ENCODE measurements at regions not wholly inside any gene's neighbourhood (a gene's known extent, or its start where the extent isn't known, plus 50 kb on each side); places are given as distances from the start of the nearest gene placed in this dataset.

DNA sequence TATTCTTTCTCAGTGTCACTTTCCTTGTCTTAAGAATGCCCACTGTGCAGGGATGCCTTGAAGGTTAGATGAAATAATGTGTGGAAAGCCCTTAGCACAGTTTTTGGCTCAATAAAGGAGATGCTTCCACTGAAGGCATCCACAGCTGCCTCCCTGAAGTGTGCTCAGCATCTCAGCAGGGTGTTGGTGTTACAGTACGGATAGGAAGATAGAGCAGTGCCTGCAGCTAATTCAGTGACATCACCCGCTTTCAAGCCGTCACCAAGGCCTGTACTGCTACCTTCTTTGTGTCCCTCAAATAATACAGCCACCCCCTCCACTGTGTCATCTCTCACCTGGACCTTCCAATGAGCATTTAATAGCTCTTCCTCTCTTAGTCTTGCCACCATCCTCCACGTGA, 59.0 kb downstream of the NDUFS5 start:
- intact Hi-C loops (cut with micrococcal nuclease), result no loop called here
- Mint-ChIP-seq H3K27me3 (peaks cover 28% of the 10 kb centered on the region), H3K4me1 (peaks cover 19% of the 10 kb centered on the region), H3K9me3 (ENCODE audit: insufficient read depth) (no peaks in the 10 kb centered on the region), H3K27ac (no peak overlapping the region), H3K4me3 (no peak overlapping the region)
- Histone ChIP-seq H3K27me3 (replicated peaks in 1 of 4; ENCODE audit: control extremely low read depth in 1 of 4, control insufficient read depth in 3 of 4, insufficient read depth in 4 of 4, low read length in 3 of 4) (peaks cover 0 to 26% (median 24%) of the 10 kb centered on the region in 4 experiments), H2AFZ (ENCODE audit: insufficient read depth, low read depth, low read length, poor library complexity, severe bottlenecking) (no peak overlapping the region), H3K4me2 (replicated peaks; ENCODE audit: low read depth, low read length, poor library complexity, severe bottlenecking) (no peak overlapping the region), H3K79me2 (ENCODE audit: control insufficient read depth, insufficient read depth, low read length) (no peaks in the 10 kb centered on the region), H4K20me1 (ENCODE audit: control insufficient read depth, insufficient read depth, low read length, poor library complexity, severe bottlenecking) (no peaks in the 10 kb centered on the region), H3K9ac (ENCODE audit: low read length) (no peak overlapping the region), H3K36me3 (replicated peaks in 1 of 2; ENCODE audit: control extremely low read depth in 1 of 2, control insufficient read depth in 1 of 2, extremely low read depth in 1 of 2, insufficient read depth in 2 of 2, low read length in 1 of 2) (no peaks in the 10 kb centered on the region), H3K4me3 (ENCODE audit: control extremely low read depth in 1 of 5, extremely low read depth in 1 of 5, insufficient read depth in 1 of 5, low read depth in 2 of 5, low read length in 4 of 5) (no peak overlapping the region), H3K4me1 (ENCODE audit: control insufficient read depth in 2 of 2, insufficient read depth in 2 of 2, low read length in 2 of 2) (peaks cover 11 to 13% of the 10 kb centered on the region in 2 donors), H3K27ac (ENCODE audit: low read length in 2 of 2) (no peak overlapping the region), H3K9me3 (ENCODE audit: control extremely low read depth in 1 of 3, control insufficient read depth in 2 of 3, insufficient read depth in 1 of 3, low read length in 2 of 3) (peaks cover 0 to 5% (median 0%) of the 10 kb centered on the region in 3 donors)
- ATAC-seq (ENCODE audit: low read depth) (no peak), DNase-seq (no peak)
- WGBS (ENCODE audit: insufficient coverage), result 98% methylated on average over 3 of the region's 4 CpGs
- ChIA-PET POLR2A (no interaction called here), CTCF (interaction anchor here (1.1 to 3.8 kb wide), 2 partner anchors 13 to 173 kb away, joined by 8 to 11 read pairs; no protein-coding TSS in a partner anchor)
- TF ChIP-seq, protein P1, sequence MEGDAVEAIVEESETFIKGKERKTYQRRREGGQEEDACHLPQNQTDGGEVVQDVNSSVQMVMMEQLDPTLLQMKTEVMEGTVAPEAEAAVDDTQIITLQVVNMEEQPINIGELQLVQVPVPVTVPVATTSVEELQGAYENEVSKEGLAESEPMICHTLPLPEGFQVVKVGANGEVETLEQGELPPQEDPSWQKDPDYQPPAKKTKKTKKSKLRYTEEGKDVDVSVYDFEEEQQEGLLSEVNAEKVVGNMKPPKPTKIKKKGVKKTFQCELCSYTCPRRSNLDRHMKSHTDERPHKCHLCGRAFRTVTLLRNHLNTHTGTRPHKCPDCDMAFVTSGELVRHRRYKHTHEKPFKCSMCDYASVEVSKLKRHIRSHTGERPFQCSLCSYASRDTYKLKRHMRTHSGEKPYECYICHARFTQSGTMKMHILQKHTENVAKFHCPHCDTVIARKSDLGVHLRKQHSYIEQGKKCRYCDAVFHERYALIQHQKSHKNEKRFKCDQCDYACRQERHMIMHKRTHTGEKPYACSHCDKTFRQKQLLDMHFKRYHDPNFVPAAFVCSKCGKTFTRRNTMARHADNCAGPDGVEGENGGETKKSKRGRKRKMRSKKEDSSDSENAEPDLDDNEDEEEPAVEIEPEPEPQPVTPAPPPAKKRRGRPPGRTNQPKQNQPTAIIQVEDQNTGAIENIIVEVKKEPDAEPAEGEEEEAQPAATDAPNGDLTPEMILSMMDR (IDR thresholded peaks at IDR 0.05), result no peak
- TF ChIP-seq EZH2 (IDR thresholded peaks at IDR 0.05; ENCODE audit: borderline replicate concordance, insufficient read depth, low read depth, low read length, poor library complexity, severe bottlenecking), result no peak

DNA sequence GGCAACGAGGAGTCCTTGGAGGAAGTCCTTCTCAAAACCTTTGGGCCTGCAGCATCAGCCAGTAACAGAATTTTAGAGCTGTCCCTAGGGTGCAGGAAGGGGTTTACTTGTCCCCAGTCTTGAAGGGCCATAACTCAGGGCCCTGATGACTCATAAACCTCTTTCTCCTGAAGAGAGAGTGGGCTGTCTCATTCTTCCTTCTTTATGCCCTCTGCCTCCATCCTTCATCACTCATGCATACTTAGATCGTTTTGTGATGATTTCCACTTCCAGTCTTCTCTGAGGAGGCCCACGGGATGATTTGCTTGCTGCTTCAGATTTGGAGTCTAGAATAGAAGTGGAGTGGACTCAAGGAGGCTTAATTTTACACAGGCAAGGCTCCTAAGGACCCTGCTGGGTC, 60.2 kb downstream of the NDUFS5 start:
- Mint-ChIP-seq H3K4me3 (no peak overlapping the region), H3K4me1 (peaks cover 12% of the 10 kb centered on the region), H3K27ac (no peak overlapping the region), H3K27me3 (peaks cover 21% of the 10 kb centered on the region), H3K9me3 (ENCODE audit: insufficient read depth) (no peaks in the 10 kb centered on the region)
- Histone ChIP-seq H3K36me3 (replicated peaks in 1 of 2; ENCODE audit: control extremely low read depth in 1 of 2, control insufficient read depth in 1 of 2, extremely low read depth in 1 of 2, insufficient read depth in 2 of 2, low read length in 1 of 2) (no peaks in the 10 kb centered on the region), H3K4me3 (ENCODE audit: control extremely low read depth in 1 of 5, extremely low read depth in 1 of 5, insufficient read depth in 1 of 5, low read depth in 2 of 5, low read length in 4 of 5) (no peak overlapping the region), H3K27ac (ENCODE audit: low read length in 2 of 2) (no peak overlapping the region), H3K9ac (ENCODE audit: low read length) (no peak overlapping the region), H2AFZ (ENCODE audit: insufficient read depth, low read depth, low read length, poor library complexity, severe bottlenecking) (no peak overlapping the region), H3K4me1 (ENCODE audit: control insufficient read depth in 2 of 2, insufficient read depth in 2 of 2, low read length in 2 of 2) (peaks cover 5 to 8% of the 10 kb centered on the region in 2 donors), H3K79me2 (ENCODE audit: control insufficient read depth, insufficient read depth, low read length) (no peaks in the 10 kb centered on the region), H3K9me3 (ENCODE audit: control extremely low read depth in 1 of 3, control insufficient read depth in 2 of 3, insufficient read depth in 1 of 3, low read length in 2 of 3) (no peaks in the 10 kb centered on the region), H4K20me1 (ENCODE audit: control insufficient read depth, insufficient read depth, low read length, poor library complexity, severe bottlenecking) (no peaks in the 10 kb centered on the region), H3K4me2 (replicated peaks; ENCODE audit: low read depth, low read length, poor library complexity, severe bottlenecking) (no peak overlapping the region), H3K27me3 (replicated peaks in 1 of 4; ENCODE audit: control extremely low read depth in 1 of 4, control insufficient read depth in 3 of 4, insufficient read depth in 4 of 4, low read length in 3 of 4) (peaks cover 0 to 18% (median 17%) of the 10 kb centered on the region in 4 experiments)
- WGBS (ENCODE audit: insufficient coverage), result 63% methylated on average over 1 of the region's 3 CpGs
- ChIA-PET CTCF (interaction anchor here (1.3 to 3.8 kb wide), 2 partner anchors 12 to 129 kb away, joined by 3 to 11 read pairs; no protein-coding TSS in a partner anchor), POLR2A (no interaction called here)
- TF ChIP-seq, protein P1 (IDR thresholded peaks at IDR 0.05), result no peak
- no peak for TF ChIP-seq EZH2 (IDR thresholded peaks at IDR 0.05; ENCODE audit: borderline replicate concordance, insufficient read depth, low read depth, low read length, poor library complexity, severe bottlenecking)
- DNase-seq (no peak), ATAC-seq (ENCODE audit: low read depth) (no peak)
- intact Hi-C loops (cut with micrococcal nuclease), result no loop called here

All from B cell (primary cell).